ENCODE measurements at regions not wholly inside any gene's neighbourhood (a gene's known extent, or its start where the extent isn't known, plus 50 kb on each side); places are given as distances from the start of the nearest gene placed in this dataset.

GRCh38 chr4:108400309-108400708 is 220.1 kb upstream of the RPL34 start:
- TF ChIP-seq CTCF (IDR thresholded peaks at IDR 0.05; ENCODE audit: extremely low read depth in 1 of 2, insufficient read depth in 1 of 2, low read depth in 1 of 2, low read length in 2 of 2) (no peak), EZH2 (IDR thresholded peaks at IDR 0.05; ENCODE audit: borderline replicate concordance, low read depth, low read length, severe bottlenecking) (no peak), POLR2A (IDR thresholded peaks at IDR 0.05; ENCODE audit: low read depth, low read length) (no peak), POLR2AphosphoS5 (IDR thresholded peaks at IDR 0.05; ENCODE audit: insufficient read depth, low read depth, low read length) (no peak)
- TF ChIP-seq, protein P1, sequence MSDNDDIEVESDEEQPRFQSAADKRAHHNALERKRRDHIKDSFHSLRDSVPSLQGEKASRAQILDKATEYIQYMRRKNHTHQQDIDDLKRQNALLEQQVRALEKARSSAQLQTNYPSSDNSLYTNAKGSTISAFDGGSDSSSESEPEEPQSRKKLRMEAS (IDR thresholded peaks at IDR 0.05; ENCODE audit: insufficient read depth, insufficient read length) = no peak

Measured in endothelial cell of umbilical vein (primary cell).